HCT116 (cell line): ENCODE measurements at regions not wholly inside any gene's neighbourhood (a gene's known extent, or its start where the extent isn't known, plus 50 kb on each side); places are given as distances from the start of the nearest gene placed in this dataset.

Experiments used
- ATAC-seq: fragments of 200-7000 bp; cut with Tn5 transposase; 2 replicates; pipeline ENCODE4 v1.9.1; 2020; ENCODE audit warnings: mild to moderate bottlenecking, moderate library complexity
- BruUV-seq: library from RNA; stranded (reverse); fragments of 400-500 nt; replicated peaks from 2 replicates; lab custom pipeline; 2021; lab: Mats Ljungman, UMichigan
- CTCF ChIA-PET: fragments of 300-600 bp; sonication (Branson Sonifier 250); formaldehyde crosslinking; loops from one replicate; lab custom pipeline; 2021; ENCODE audit warnings: antibody characterized with exemption; lab: Charles Lee
- POLR2A ChIA-PET: fragments of 300-600, 350-600 bp; sonication (Branson Sonifier 250); formaldehyde crosslinking; loops from one replicate; lab custom pipeline; 2021; ENCODE audit warnings: antibody characterized with exemption; lab: Charles Lee
- RAD21 ChIA-PET, 2 experiments: fragments of 300-600 bp; sonication (Branson Sonifier 250); formaldehyde crosslinking; loops; one replicate each; lab custom pipeline; 2023; ENCODE audit warnings: low total read pairs in 2 of 2; ENCODE audit not compliant: uncharacterized antibody in 2 of 2, unreplicated experiment in 2 of 2, low non-redundant PET in 1 of 2; lab: Charles Lee
- DNase-seq: peaks from one replicate; pipeline ENCODE4 v3.0.0-alpha.2; 2010; ENCODE audit warnings: low read depth, low spot score
- H2AFZ ChIP-seq: fragments of 200-600 bp; shearing (Covaris generic), sonication (generic); 2 replicates; pipeline ENCODE4 v1.6.1; 2017; ENCODE audit warnings: low read depth, mixed run types, mixed read lengths, antibody characterized with exemption, low read length; ENCODE audit not compliant: poor library complexity, severe bottlenecking
- H3K27ac ChIP-seq: 2 replicates; pipeline ENCODE4 v1.5.1; 2012; ENCODE audit warnings: low read depth, low read length
- H3K27me3 ChIP-seq: fragments of 200-600 bp; sonication (generic); 2 replicates; pipeline ENCODE4 v1.6.1; 2016; ENCODE audit warnings: mixed run types, low read length, mixed read lengths; ENCODE audit not compliant: insufficient read depth
- H3K36me3 ChIP-seq, 2 experiments: fragments of 200-500 bp in 1 of 2; fragments of 200-600 bp in 1 of 2; sonication (Bioruptor generic) in 1 of 2; sonication (generic) in 1 of 2; 2 replicates each; pipeline versions ENCODE4 v1.5.1 to v1.6.1; 2014 to 2016; ENCODE audit warnings: low read length in 2 of 2, inconsistent platforms in 1 of 2, mixed read lengths in 1 of 2, mixed run types in 1 of 2; ENCODE audit not compliant: insufficient read depth in 2 of 2, control insufficient read depth in 1 of 2
- H3K4me1 ChIP-seq, 2 experiments: fragments of 200-600 bp in 1 of 2; sonication (generic) in 1 of 2; 2 replicates each; pipeline versions ENCODE4 v1.5.1 to v1.6.1; 2012 to 2017; ENCODE audit warnings: low read length in 2 of 2, inconsistent platforms in 1 of 2, mild to moderate bottlenecking in 1 of 2, mixed read lengths in 1 of 2, mixed run types in 1 of 2, moderate library complexity in 1 of 2; ENCODE audit not compliant: insufficient read depth in 2 of 2, control insufficient read depth in 1 of 2
- H3K4me2 ChIP-seq: fragments of 200-600 bp; sonication (generic); 2 replicates; pipeline ENCODE4 v1.6.1; 2017; ENCODE audit warnings: mixed run types, low read length, mixed read lengths
- H3K4me3 ChIP-seq, 2 experiments: fragments of 200-600 bp in 1 of 2; sonication (generic) in 1 of 2; replicated peaks in 1 of 2; 2 replicates each; pipeline ENCODE4 v1.5.1; 2011 to 2016; ENCODE audit warnings: low read length in 2 of 2, control low read depth in 1 of 2, low read depth in 1 of 2, mild to moderate bottlenecking in 1 of 2, mixed read lengths in 1 of 2, mixed run types in 1 of 2
- H3K79me2 ChIP-seq: fragments of 200-600 bp; sonication (generic); 2 replicates; pipeline ENCODE4 v1.6.1; 2017; ENCODE audit warnings: mild to moderate bottlenecking, mixed run types, low read length, moderate library complexity, mixed read lengths; ENCODE audit not compliant: insufficient read depth
- H3K9ac ChIP-seq: fragments of 200-600 bp; sonication (generic); 2 replicates; pipeline ENCODE4 v1.6.1; 2016; ENCODE audit warnings: low read length, mixed read lengths
- H3K9me2 ChIP-seq: fragments of 200-600 bp; sonication (generic), shearing (Covaris generic); 2 replicates; pipeline ENCODE4 v1.6.1; 2017; ENCODE audit warnings: mixed run types, mild to moderate bottlenecking, moderate library complexity; ENCODE audit not compliant: insufficient read depth
- H3K9me3 ChIP-seq, 2 experiments: fragments of 200-500 bp in 1 of 2; fragments of 200-600 bp in 1 of 2; sonication (Bioruptor generic) in 1 of 2; sonication (generic) in 1 of 2; 2 replicates each; pipeline ENCODE4 v1.6.1; 2014 to 2017; ENCODE audit warnings: low read length in 2 of 2, mixed read lengths in 2 of 2, inconsistent platforms in 1 of 2, low read depth in 1 of 2, mild to moderate bottlenecking in 1 of 2, mixed run types in 1 of 2, moderate library complexity in 1 of 2; ENCODE audit not compliant: control insufficient read depth in 1 of 2, insufficient read depth in 1 of 2
- H4K20me1 ChIP-seq: fragments of 200-600 bp; sonication (generic), shearing (Covaris generic); 2 replicates; pipeline ENCODE4 v1.6.1; 2017; ENCODE audit warnings: mixed run types, mild to moderate bottlenecking, moderate library complexity; ENCODE audit not compliant: insufficient read depth
- CBX3 ChIP-seq: IDR thresholded peaks from 2 replicates; pipeline ENCODE4 v1.6.1; 2012; ENCODE audit warnings: low read depth
- CEBPB ChIP-seq: IDR thresholded peaks from 2 replicates; pipeline ENCODE4 v1.6.1; 2012; ENCODE audit warnings: low read depth
- EGR1 ChIP-seq: IDR thresholded peaks from 2 replicates; pipeline ENCODE4 v1.6.1; 2012; ENCODE audit warnings: low read depth
- ELF1 ChIP-seq: IDR thresholded peaks from 2 replicates; pipeline ENCODE4 v1.6.1; 2012; ENCODE audit warnings: low read depth, borderline replicate concordance
- POLR2A ChIP-seq: IDR thresholded peaks from 2 replicates; pipeline ENCODE4 v1.7.0; 2011; ENCODE audit warnings: borderline replicate concordance; ENCODE audit not compliant: insufficient read depth, insufficient read length; ENCODE audit errors: extremely low read depth
- RAD21 ChIP-seq: IDR thresholded peaks from 2 replicates; pipeline ENCODE4 v1.6.1; 2012; ENCODE audit warnings: low read depth, mild to moderate bottlenecking
- SIN3A ChIP-seq: IDR thresholded peaks from 2 replicates; pipeline ENCODE4 v1.6.1; 2012; ENCODE audit warnings: low read depth
- TCF7L2 ChIP-seq: IDR thresholded peaks from 2 replicates; pipeline ENCODE4 v1.7.0; 2011; ENCODE audit warnings: borderline replicate concordance, inconsistent platforms; ENCODE audit not compliant: insufficient read depth, insufficient read length; ENCODE audit errors: extremely low read depth
- ZFX ChIP-seq: fragments of 450-650 bp; IDR thresholded peaks from 2 replicates; pipeline ENCODE4 v1.6.1; 2017
- ZNF274 ChIP-seq: fragments of 200-500 bp; sonication (Bioruptor generic); IDR thresholded peaks from 2 replicates; pipeline ENCODE4 v1.6.1; 2014; ENCODE audit warnings: mild to moderate bottlenecking, low read depth, low read length, inconsistent platforms
- intact Hi-C: fragments of 100-400 bp; cut with micrococcal nuclease; formaldehyde crosslinking; loops from 2 replicates; pipeline ENCODE4 v1.10.0; 2022

DNA sequence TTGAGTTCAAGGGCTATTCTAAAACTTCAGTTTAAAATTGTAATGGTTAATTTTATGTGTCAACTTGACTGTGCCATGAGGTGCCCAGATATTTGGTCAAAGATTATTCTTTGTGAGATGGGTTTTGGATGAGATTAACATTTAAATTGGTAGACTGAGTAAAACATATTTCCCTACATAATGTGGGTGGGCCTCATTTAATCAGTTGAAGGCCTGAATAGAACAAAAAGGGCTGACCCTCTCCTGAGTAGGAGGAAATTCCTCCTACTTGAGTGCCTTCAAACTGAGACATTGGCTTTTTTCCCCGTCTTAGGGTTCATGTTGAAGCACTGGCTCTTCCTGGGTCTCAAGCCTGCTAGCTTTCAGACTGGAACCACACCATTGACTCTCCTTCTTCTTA lies 89.6 kb upstream of the FAM9A start:
- Histone ChIP-seq H3K4me2 (no peak overlapping the region), H3K9me3 (no peaks in the 10 kb centered on the region), H2AFZ (no peak overlapping the region), H3K9ac (no peak overlapping the region), H3K4me1 (no peaks in the 10 kb centered on the region), H3K79me2 (no peaks in the 10 kb centered on the region), H4K20me1 (no peaks in the 10 kb centered on the region), H3K27me3 (no peaks in the 10 kb centered on the region), H3K36me3 (no peaks in the 10 kb centered on the region), H3K4me3 (no peak overlapping the region), H3K9me2 (no peaks in the 10 kb centered on the region), H3K27ac (no peak overlapping the region)
- CTCF ChIA-PET, result no interaction called here
- intact Hi-C loops, result no loop called here
- DNase-seq, result no peak
- BruUV-seq, result no TSS peak
- no peak for TF ChIP-seq CEBPB
- no peak for TF ChIP-seq SIN3A
- no peak for TF ChIP-seq ZFX
- TF ChIP-seq ZNF274, result no peak
- no peak for TF ChIP-seq CBX3
- TF ChIP-seq POLR2A, result no peak
- no peak for TF ChIP-seq RAD21
- TF ChIP-seq ELF1, result no peak
- RAD21 ChIA-PET, result no interaction called here
- POLR2A ChIA-PET, result no interaction called here
- no peak for ATAC-seq

DNA sequence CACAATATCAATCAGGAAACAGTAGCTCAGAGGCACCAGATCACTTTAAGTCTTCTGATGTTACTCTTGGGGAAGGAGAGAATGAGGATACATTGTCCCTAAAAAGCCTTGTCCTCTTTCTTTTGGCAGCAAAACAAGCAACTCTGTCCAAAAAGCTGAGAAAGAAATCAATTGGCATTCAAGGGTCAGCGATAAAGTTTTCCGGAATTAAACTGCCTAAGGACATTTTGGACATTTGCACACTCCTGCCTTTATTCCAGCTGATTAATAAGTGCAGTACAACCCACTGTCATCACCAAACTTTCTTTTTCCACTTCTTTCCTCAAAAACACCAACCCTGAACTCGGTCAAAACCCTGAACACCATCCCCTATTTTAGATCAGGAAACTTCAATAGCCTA lies 85.8 kb upstream of the FAM9A start:
- Histone ChIP-seq H3K36me3 (no peaks in the 10 kb centered on the region), H3K27ac (no peak overlapping the region), H3K4me2 (no peak overlapping the region), H3K9me3 (no peaks in the 10 kb centered on the region), H4K20me1 (no peaks in the 10 kb centered on the region), H3K4me1 (no peaks in the 10 kb centered on the region), H3K9me2 (no peaks in the 10 kb centered on the region), H3K79me2 (no peaks in the 10 kb centered on the region), H3K9ac (no peak overlapping the region), H2AFZ (no peak overlapping the region), H3K4me3 (no peak overlapping the region), H3K27me3 (no peaks in the 10 kb centered on the region)
- no peak for TF ChIP-seq TCF7L2
- TF ChIP-seq EGR1, result no peak
- TF ChIP-seq POLR2A, result no peak
- ChIA-PET POLR2A (no interaction called here), CTCF (no interaction called here), RAD21 (no interaction called here)
- intact Hi-C loops, result no loop called here
- BruUV-seq, result no TSS peak
- no peak for ATAC-seq
- DNase-seq, result no peak
